ENCODE measurements at regions not wholly inside any gene's neighbourhood (a gene's known extent, or its start where the extent isn't known, plus 50 kb on each side); places are given as distances from the start of the nearest gene placed in this dataset.

- in situ Hi-C loops (cut with HindIII; ENCODE audit: extremely low pct_ligation_motif_present, low pct_unique_long_range_greater_than_20kb) (no loop called here), intact Hi-C loops (cut with micrococcal nuclease; ENCODE audit: unreplicated experiment) (no loop called here)
- H3K27ac ChIP-seq (ENCODE audit: extremely low read length, insufficient read depth, low read length): no peak overlapping the region
- ATAC-seq (no peak), DNase-seq (ENCODE audit: low spot score) (no peak), FAIRE-seq (no peak)
- no peak overlapping the region for H2AFZ ChIP-seq (ENCODE audit: low read length)
- H3K4me3 ChIP-seq (replicated peaks in 1 of 3; ENCODE audit: insufficient read depth in 1 of 3, low read depth in 2 of 3, low read length in 3 of 3): no peak overlapping the region
- BruUV-seq (replicated peaks): no TSS peak
- H3K79me2 ChIP-seq (ENCODE audit: insufficient read depth, low read length): no peaks in the 10 kb centered on the region
- no peak for TF ChIP-seq ARHGAP35 (CRISPR knock-in tag; IDR thresholded peaks at IDR 0.05; ENCODE audit: borderline replicate concordance)
- no peak for TF ChIP-seq CBX5 (CRISPR knock-in tag; IDR thresholded peaks at IDR 0.05; ENCODE audit: borderline replicate concordance)
- no peak for TF ChIP-seq AFF4 (CRISPR knock-in tag; IDR thresholded peaks at IDR 0.05)
- POLR2A ChIA-PET: no interaction called here
- H3K4me1 ChIP-seq (ENCODE audit: insufficient read depth, low read length): peaks cover 7% of the 10 kb centered on the region
- H3K4me2 ChIP-seq (ENCODE audit: low read depth, low read length): no peak overlapping the region
- no peaks in the 10 kb centered on the region for H3K9me3 ChIP-seq (ENCODE audit: low read length)
- H3K9ac ChIP-seq (ENCODE audit: insufficient read depth, low read depth, low read length): no peak overlapping the region
- WGBS (ENCODE audit: low lambda C conversion rate): 59% methylated on average over 2 of the region's 2 CpGs
- CTCF ChIA-PET (ENCODE audit: low intra/inter-chr PET ratio, low total read pairs): no interaction called here
- H3K36me3 ChIP-seq (replicated peaks in 1 of 2; ENCODE audit: control insufficient read depth in 1 of 2, insufficient read depth in 2 of 2, low read length in 2 of 2): no peaks in the 10 kb centered on the region
- no peaks in the 10 kb centered on the region for H4K20me1 ChIP-seq (ENCODE audit: insufficient read depth, low read length)
- H3K27me3 ChIP-seq (ENCODE audit: control insufficient read depth in 1 of 2, insufficient read depth in 2 of 2, low read length in 2 of 2): no peaks in the 10 kb centered on the region
These were observed 196.0 kb upstream of the PAPPA start for GRCh38 chr9:115957585-115957984.

GRCh38 chr9:115964710-115965347, 188.8 kb upstream of the PAPPA start:
- no peaks in the 10 kb centered on the region for H3K79me2 ChIP-seq (ENCODE audit: insufficient read depth, low read length)
- no TSS peak for BruUV-seq (replicated peaks)
- WGBS (ENCODE audit: low lambda C conversion rate): 70% methylated on average over 3 of the region's 3 CpGs

More at GRCh38 chr9:115964710-115965347, 188.8 kb upstream of the PAPPA start:
- no peak for ATAC-seq
- ChIA-PET CTCF (ENCODE audit: low intra/inter-chr PET ratio, low total read pairs) (no interaction called here), POLR2A (no interaction called here)
- Histone ChIP-seq H3K27ac (ENCODE audit: extremely low read length, insufficient read depth, low read length) (no peak overlapping the region), H3K27me3 (ENCODE audit: control insufficient read depth in 1 of 2, insufficient read depth in 2 of 2, low read length in 2 of 2) (no peaks in the 10 kb centered on the region), H3K4me2 (ENCODE audit: low read depth, low read length) (no peak overlapping the region), H2AFZ (ENCODE audit: low read length) (no peak overlapping the region), H3K36me3 (replicated peaks in 1 of 2; ENCODE audit: control insufficient read depth in 1 of 2, insufficient read depth in 2 of 2, low read length in 2 of 2) (no peaks in the 10 kb centered on the region), H3K4me1 (ENCODE audit: insufficient read depth, low read length) (peaks cover 7% of the 10 kb centered on the region; the same call in 1 of the 2 replicates), H3K9me3 (ENCODE audit: low read length) (no peaks in the 10 kb centered on the region), H3K9ac (ENCODE audit: insufficient read depth, low read depth, low read length) (no peak overlapping the region), H3K4me3 (replicated peaks in 1 of 3; ENCODE audit: insufficient read depth in 1 of 3, low read depth in 2 of 3, low read length in 3 of 3) (no peak overlapping the region), H4K20me1 (ENCODE audit: insufficient read depth, low read length) (no peaks in the 10 kb centered on the region)
- DNase-seq (ENCODE audit: low spot score): no peak
- no peak for TF ChIP-seq SALL2 (CRISPR knock-in tag; IDR thresholded peaks at IDR 0.05)
- 0 out of 2 replicates have a peak, but pooled peaks have one; percentile 38 for TF ChIP-seq NFE2L2 (IDR thresholded peaks at IDR 0.05; ENCODE audit: low read length)
- no peak for FAIRE-seq
- intact Hi-C loops (cut with micrococcal nuclease; ENCODE audit: unreplicated experiment): no loop called here
- in situ Hi-C loops (cut with HindIII; ENCODE audit: extremely low pct_ligation_motif_present, low pct_unique_long_range_greater_than_20kb): no loop called here
